ENCODE measurements at regions not wholly inside any gene's neighbourhood (a gene's known extent, or its start where the extent isn't known, plus 50 kb on each side); places are given as distances from the start of the nearest gene placed in this dataset.

DNA sequence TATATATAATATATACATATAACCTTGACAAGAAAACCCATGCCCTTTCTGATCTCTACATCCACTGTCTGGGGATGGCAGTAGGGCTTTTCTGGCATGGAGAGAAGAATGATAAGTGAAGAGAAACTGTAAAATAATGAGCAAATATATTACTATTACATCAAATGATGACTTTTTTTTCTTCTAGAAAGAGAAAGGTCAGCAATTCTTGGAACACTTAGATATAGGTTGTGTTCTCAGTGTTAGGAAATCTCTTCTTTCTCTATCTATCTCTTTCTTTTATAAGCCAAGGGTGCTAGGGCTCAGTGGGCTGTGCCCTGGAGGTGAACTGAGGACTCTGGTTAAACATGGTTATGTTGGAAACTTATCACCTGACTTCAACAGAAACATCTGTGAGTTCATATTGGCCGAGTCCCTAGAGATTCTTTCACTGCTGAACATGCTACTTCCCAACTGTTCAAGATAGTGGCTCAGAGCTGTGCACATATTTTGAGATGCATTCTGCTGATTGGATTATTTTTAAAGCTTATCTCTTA lies 265.1 kb downstream of the GBA3 start (continued):
- TF ChIP-seq ZNF446 (CRISPR knock-in tag; IDR thresholded peaks at IDR 0.05) (no peak), MIXL1 (CRISPR knock-in tag; IDR thresholded peaks at IDR 0.05) (no peak), ZIK1 (CRISPR knock-in tag; IDR thresholded peaks at IDR 0.05; ENCODE audit: borderline replicate concordance, low read depth) (no peak)
- TF ChIP-seq, protein P1, sequence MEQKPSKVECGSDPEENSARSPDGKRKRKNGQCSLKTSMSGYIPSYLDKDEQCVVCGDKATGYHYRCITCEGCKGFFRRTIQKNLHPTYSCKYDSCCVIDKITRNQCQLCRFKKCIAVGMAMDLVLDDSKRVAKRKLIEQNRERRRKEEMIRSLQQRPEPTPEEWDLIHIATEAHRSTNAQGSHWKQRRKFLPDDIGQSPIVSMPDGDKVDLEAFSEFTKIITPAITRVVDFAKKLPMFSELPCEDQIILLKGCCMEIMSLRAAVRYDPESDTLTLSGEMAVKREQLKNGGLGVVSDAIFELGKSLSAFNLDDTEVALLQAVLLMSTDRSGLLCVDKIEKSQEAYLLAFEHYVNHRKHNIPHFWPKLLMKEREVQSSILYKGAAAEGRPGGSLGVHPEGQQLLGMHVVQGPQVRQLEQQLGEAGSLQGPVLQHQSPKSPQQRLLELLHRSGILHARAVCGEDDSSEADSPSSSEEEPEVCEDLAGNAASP (CRISPR knock-in tag; IDR thresholded peaks at IDR 0.05; ENCODE audit: borderline replicate concordance) = no peak

DNA sequence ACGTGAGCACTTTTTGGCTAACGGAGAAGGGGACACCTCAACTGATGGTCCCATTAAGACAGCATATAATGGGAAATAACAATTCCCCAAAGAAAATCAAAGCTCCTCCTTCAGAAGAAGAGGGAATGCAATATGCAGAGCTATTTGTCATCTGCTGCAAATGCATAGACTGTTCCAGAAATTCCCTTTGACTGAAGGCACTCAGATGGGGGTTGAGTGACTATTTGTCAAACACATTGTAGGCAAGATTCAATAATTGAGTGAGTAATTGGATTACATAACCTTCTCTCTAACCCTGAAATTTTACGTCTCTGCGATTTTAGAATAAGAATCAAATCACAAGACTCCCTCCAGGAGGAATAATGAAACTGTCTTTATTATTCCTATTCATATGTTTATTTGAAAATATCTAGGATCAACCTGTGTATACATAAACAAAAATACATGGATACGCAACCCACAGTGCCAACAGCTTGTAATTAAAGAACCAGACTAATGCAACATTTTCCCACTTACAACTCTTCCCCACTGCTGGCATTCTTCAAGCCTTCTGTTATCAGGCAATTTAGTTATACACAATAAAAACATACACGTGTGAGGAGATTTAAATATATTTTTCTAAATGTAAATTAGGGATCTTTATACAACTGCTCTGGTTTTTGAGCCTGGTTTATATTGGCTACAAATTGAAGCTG lies 256.6 kb downstream of the GBA3 start:
- no peaks in the 10 kb centered on the region for H3K36me3 ChIP-seq (replicated peaks in 1 of 2; ENCODE audit: control insufficient read depth in 1 of 2, insufficient read depth in 2 of 2, low read length in 2 of 2)
- ATAC-seq = no peak
- peaks cover 9% of the 10 kb centered on the region; the same call in 1 of the 2 replicates for H3K9me3 ChIP-seq (ENCODE audit: low read length)
- H3K27me3 ChIP-seq (ENCODE audit: control insufficient read depth in 1 of 2, insufficient read depth in 2 of 2, low read length in 2 of 2) = no peaks in the 10 kb centered on the region
- no TSS peak for BruUV-seq (replicated peaks)
- no peaks in the 10 kb centered on the region for H4K20me1 ChIP-seq (ENCODE audit: insufficient read depth, low read length)
- 32% methylated on average over 6 of the region's 6 CpGs for WGBS (ENCODE audit: low lambda C conversion rate)
- CTCF ChIA-PET (ENCODE audit: low intra/inter-chr PET ratio, low total read pairs) = no interaction called here
- no peak overlapping the region for H3K4me2 ChIP-seq (ENCODE audit: low read depth, low read length)
- intact Hi-C loops (cut with micrococcal nuclease; ENCODE audit: unreplicated experiment) = no loop called here
- TF ChIP-seq, protein P2, sequence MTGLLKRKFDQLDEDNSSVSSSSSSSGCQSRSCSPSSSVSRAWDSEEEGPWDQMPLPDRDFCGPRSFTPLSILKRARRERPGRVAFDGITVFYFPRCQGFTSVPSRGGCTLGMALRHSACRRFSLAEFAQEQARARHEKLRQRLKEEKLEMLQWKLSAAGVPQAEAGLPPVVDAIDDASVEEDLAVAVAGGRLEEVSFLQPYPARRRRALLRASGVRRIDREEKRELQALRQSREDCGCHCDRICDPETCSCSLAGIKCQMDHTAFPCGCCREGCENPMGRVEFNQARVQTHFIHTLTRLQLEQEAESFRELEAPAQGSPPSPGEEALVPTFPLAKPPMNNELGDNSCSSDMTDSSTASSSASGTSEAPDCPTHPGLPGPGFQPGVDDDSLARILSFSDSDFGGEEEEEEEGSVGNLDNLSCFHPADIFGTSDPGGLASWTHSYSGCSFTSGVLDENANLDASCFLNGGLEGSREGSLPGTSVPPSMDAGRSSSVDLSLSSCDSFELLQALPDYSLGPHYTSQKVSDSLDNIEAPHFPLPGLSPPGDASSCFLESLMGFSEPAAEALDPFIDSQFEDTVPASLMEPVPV (CRISPR knock-in tag; IDR thresholded peaks at IDR 0.05) = no peak
- TF ChIP-seq, protein P3, sequence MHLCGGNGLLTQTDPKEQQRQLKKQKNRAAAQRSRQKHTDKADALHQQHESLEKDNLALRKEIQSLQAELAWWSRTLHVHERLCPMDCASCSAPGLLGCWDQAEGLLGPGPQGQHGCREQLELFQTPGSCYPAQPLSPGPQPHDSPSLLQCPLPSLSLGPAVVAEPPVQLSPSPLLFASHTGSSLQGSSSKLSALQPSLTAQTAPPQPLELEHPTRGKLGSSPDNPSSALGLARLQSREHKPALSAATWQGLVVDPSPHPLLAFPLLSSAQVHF (CRISPR knock-in tag; IDR thresholded peaks at IDR 0.05) = no peak
- TF ChIP-seq HHEX (CRISPR knock-in tag; IDR thresholded peaks at IDR 0.05) (no peak), ZNF773 (CRISPR knock-in tag; IDR thresholded peaks at IDR 0.05; ENCODE audit: borderline replicate concordance) (no peak), IRX3 (CRISPR knock-in tag; IDR thresholded peaks at IDR 0.05; ENCODE audit: borderline replicate concordance, low read depth) (no peak), MAZ (IDR thresholded peaks at IDR 0.05; ENCODE audit: borderline replicate concordance, low read depth, low read length) (no peak), MAZ (CRISPR knock-in tag; IDR thresholded peaks at IDR 0.05; ENCODE audit: low read depth) (no peak), MEIS1 (CRISPR knock-in tag; IDR thresholded peaks at IDR 0.05; ENCODE audit: borderline replicate concordance) (no peak), PHF8 (CRISPR knock-in tag; IDR thresholded peaks at IDR 0.05) (no peak), KLF15 (CRISPR knock-in tag; IDR thresholded peaks at IDR 0.05; ENCODE audit: borderline replicate concordance) (no peak), MYC (CRISPR knock-in tag; IDR thresholded peaks at IDR 0.05; ENCODE audit: borderline replicate concordance) (no peak)
- TF ChIP-seq, protein P4, sequence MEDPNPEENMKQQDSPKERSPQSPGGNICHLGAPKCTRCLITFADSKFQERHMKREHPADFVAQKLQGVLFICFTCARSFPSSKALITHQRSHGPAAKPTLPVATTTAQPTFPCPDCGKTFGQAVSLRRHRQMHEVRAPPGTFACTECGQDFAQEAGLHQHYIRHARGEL (CRISPR knock-in tag; IDR thresholded peaks at IDR 0.05) = no peak
- TF ChIP-seq, protein P5, sequence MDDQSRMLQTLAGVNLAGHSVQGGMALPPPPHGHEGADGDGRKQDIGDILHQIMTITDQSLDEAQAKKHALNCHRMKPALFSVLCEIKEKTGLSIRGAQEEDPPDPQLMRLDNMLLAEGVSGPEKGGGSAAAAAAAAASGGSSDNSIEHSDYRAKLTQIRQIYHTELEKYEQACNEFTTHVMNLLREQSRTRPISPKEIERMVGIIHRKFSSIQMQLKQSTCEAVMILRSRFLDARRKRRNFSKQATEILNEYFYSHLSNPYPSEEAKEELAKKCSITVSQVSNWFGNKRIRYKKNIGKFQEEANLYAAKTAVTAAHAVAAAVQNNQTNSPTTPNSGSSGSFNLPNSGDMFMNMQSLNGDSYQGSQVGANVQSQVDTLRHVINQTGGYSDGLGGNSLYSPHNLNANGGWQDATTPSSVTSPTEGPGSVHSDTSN (CRISPR knock-in tag; IDR thresholded peaks at IDR 0.05; ENCODE audit: borderline replicate concordance) = no peak
- no peak for FAIRE-seq
- H2AFZ ChIP-seq (ENCODE audit: low read length) = no peak overlapping the region
- in situ Hi-C loops (cut with HindIII; ENCODE audit: extremely low pct_ligation_motif_present, low pct_unique_long_range_greater_than_20kb) = no loop called here
- no peak overlapping the region for H3K4me3 ChIP-seq (replicated peaks in 1 of 3; ENCODE audit: insufficient read depth in 1 of 3, low read depth in 2 of 3, low read length in 3 of 3)
- H3K27ac ChIP-seq (ENCODE audit: extremely low read length, insufficient read depth, low read length) = no peak overlapping the region
- no peaks in the 10 kb centered on the region for H3K79me2 ChIP-seq (ENCODE audit: insufficient read depth, low read length)
- no peaks in the 10 kb centered on the region for H3K4me1 ChIP-seq (ENCODE audit: insufficient read depth, low read length)
- H3K9ac ChIP-seq (ENCODE audit: insufficient read depth, low read depth, low read length) = no peak overlapping the region
- DNase-seq (ENCODE audit: low spot score) = no peak
- POLR2A ChIA-PET = no interaction called here

Data from HepG2 (cell line).